ENCODE measurements at regions not wholly inside any gene's neighbourhood (a gene's known extent, or its start where the extent isn't known, plus 50 kb on each side); places are given as distances from the start of the nearest gene placed in this dataset.

DNA sequence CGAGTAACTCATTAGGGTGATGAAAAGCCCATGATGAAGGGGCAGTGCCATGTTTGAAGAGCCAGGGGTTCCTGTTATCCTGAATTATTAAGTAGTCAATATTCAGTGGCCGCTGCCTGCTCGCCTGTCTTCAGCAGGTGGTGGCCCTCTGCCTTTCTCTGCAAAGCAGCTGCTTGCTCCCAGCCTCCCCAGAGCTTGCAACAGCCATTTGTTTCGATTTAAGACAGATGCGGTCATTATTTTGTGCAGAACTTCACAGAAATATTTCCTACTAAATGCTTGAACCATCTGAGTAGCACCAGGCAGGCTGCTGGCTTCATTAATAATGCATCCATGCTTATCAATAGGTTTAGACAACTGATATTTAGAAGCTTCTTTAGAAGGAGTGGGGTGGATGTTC, 104.3 kb upstream of the TTC29 start:
- no peak for TF ChIP-seq CTCF (optimal IDR thresholded peaks at IDR 0.05 in 1 of 3, IDR thresholded peaks at IDR 0.05 in 1 of 3, conservative IDR thresholded peaks at IDR 0.05 in 1 of 3; ENCODE audit: extremely low read depth in 1 of 3, insufficient read depth in 2 of 3, low read length in 3 of 3)
- no peak for TF ChIP-seq EZH2 (IDR thresholded peaks at IDR 0.05; ENCODE audit: low read length)
